GM23248 (cell line): ENCODE measurements at regions not wholly inside any gene's neighbourhood (a gene's known extent, or its start where the extent isn't known, plus 50 kb on each side); places are given as distances from the start of the nearest gene placed in this dataset.

Experiments
- DNase-seq: peaks from one replicate; pipeline ENCODE4 v3.0.0-alpha.2; 2015
- H2AFZ ChIP-seq: fragments of 200-600 bp; sonication (generic); 2 replicates; pipeline ENCODE4 v1.6.1; 2016; ENCODE audit warnings: antibody characterized with exemption
- H3F3A ChIP-seq: fragments of 200-600 bp; sonication (generic); 2 replicates; pipeline ENCODE4 v1.6.1; 2016; ENCODE audit warnings: mild to moderate bottlenecking, antibody characterized with exemption, mixed run types; ENCODE audit not compliant: insufficient read depth
- H3K27ac ChIP-seq: fragments of 200-600 bp; sonication (generic); 2 replicates; pipeline ENCODE4 v1.5.1; 2016; ENCODE audit warnings: mild to moderate bottlenecking
- H3K27me3 ChIP-seq: fragments of 200-600 bp; sonication (generic); replicated peaks from 2 replicates; pipeline ENCODE4 v1.6.1; 2016; ENCODE audit warnings: mild to moderate bottlenecking; ENCODE audit not compliant: insufficient read depth
- H3K36me3 ChIP-seq: fragments of 200-600 bp; sonication (generic); 2 replicates; pipeline ENCODE4 v1.6.1; 2016; ENCODE audit warnings: low read depth, mild to moderate bottlenecking
- H3K4me1 ChIP-seq: fragments of 200-600 bp; sonication (generic); 2 replicates; pipeline ENCODE4 v1.6.1; 2016; ENCODE audit warnings: mild to moderate bottlenecking; ENCODE audit not compliant: insufficient read depth
- H3K4me2 ChIP-seq: fragments of 200-600 bp; sonication (generic); one replicate; pipeline ENCODE4 v1.6.1; 2016; ENCODE audit warnings: mild to moderate bottlenecking; ENCODE audit not compliant: unreplicated experiment
- H3K4me3 ChIP-seq: fragments of 200-600 bp; sonication (generic); 2 replicates; pipeline ENCODE4 v1.5.1; 2016; ENCODE audit warnings: mild to moderate bottlenecking
- H3K79me2 ChIP-seq: fragments of 200-600 bp; sonication (generic); 2 replicates; pipeline ENCODE4 v1.6.1; 2016; ENCODE audit warnings: mild to moderate bottlenecking; ENCODE audit not compliant: insufficient read depth
- H3K9ac ChIP-seq: fragments of 200-600 bp; sonication (generic); 2 replicates; pipeline ENCODE4 v1.6.1; 2016; ENCODE audit warnings: mild to moderate bottlenecking
- H3K9me2 ChIP-seq: fragments of 200-600 bp; sonication (generic); 2 replicates; pipeline ENCODE4 v1.6.1; 2016; ENCODE audit warnings: mixed run types, mild to moderate bottlenecking, moderate library complexity; ENCODE audit not compliant: insufficient read depth
- H3K9me3 ChIP-seq: fragments of 200-600 bp; sonication (generic); one replicate; pipeline ENCODE4 v1.6.1; 2017; ENCODE audit warnings: low read depth
- H4K20me1 ChIP-seq: fragments of 200-600 bp; sonication (generic); 2 replicates; pipeline ENCODE4 v1.6.0; 2016; ENCODE audit not compliant: insufficient read depth
- EZH2 ChIP-seq: fragments of 200-600 bp; sonication (generic); IDR thresholded peaks from 2 replicates; pipeline ENCODE4 v1.6.1; 2018; ENCODE audit warnings: antibody characterized with exemption, mild to moderate bottlenecking; ENCODE audit not compliant: insufficient read depth, poor library complexity, severe bottlenecking
- EZH2phosphoT487 ChIP-seq: fragments of 200-600 bp; sonication (generic); IDR thresholded peaks from 2 replicates; pipeline ENCODE4 v1.6.1; 2018; ENCODE audit warnings: antibody characterized with exemption, moderate library complexity, mild to moderate bottlenecking, low read depth; ENCODE audit not compliant: insufficient read depth
- WGBS, 2 experiments: methylation state at CpG; one replicate each; pipeline ENCODE4 v1.1.6; 2015 to 2017; ENCODE audit warnings: low lambda C conversion rate in 2 of 2, low coverage in 1 of 2; ENCODE audit errors: missing lambda C conversion rate in 2 of 2; 5-methylcytosine and 5-hydroxymethylcytosine counted together
- in situ Hi-C: fragments of 300-500 bp; cut with MboI; formaldehyde crosslinking; loops from 2 replicates; pipeline ENCODE4 v1.15.0; 2020

GRCh38 chr18:40868110-40868858, 1086.8 kb upstream of the PIK3C3 start:
- WGBS, 2 experiments = 7 to 8% methylated on average over 4 of the region's 4 CpGs
- Histone ChIP-seq H3K9me3 (no peaks in the 10 kb centered on the region), H3K4me2 (peak overlapping the region; percentile 75), H3K9ac (peak overlapping the region; percentile 85), H3K36me3 (no peaks in the 10 kb centered on the region), H4K20me1 (no peaks in the 10 kb centered on the region), H3K79me2 (no peaks in the 10 kb centered on the region), H3K4me1 (peaks cover 31% of the 10 kb centered on the region), H3K9me2 (0 out of 2 replicates have a peak, but pooled peaks cover 5% of the 10 kb centered on the region), H3K27me3 (no peaks in the 10 kb centered on the region), H3F3A (peaks cover 18% of the 10 kb centered on the region), H2AFZ (peak overlapping the region; percentile 62; the same call in 1 of the 2 replicates), H3K27ac (peak overlapping the region; percentile 99), H3K4me3 (peak overlapping the region; percentile 52)
- TF ChIP-seq EZH2 (no peak), EZH2phosphoT487 (no peak)
- peak; percentile 96 for DNase-seq
- in situ Hi-C loops = no loop called here

GRCh38 chr18:40867459-40867858, 1087.6 kb upstream of the PIK3C3 start:
- DNase-seq = peak; percentile 91
- no peak for TF ChIP-seq EZH2phosphoT487
- no peak for TF ChIP-seq EZH2
- no peaks in the 10 kb centered on the region for H3K36me3 ChIP-seq
- H3K4me2 ChIP-seq = peak overlapping the region; percentile 75
- H3F3A ChIP-seq = peaks cover 18% of the 10 kb centered on the region
- in situ Hi-C loops = no loop called here
- no peaks in the 10 kb centered on the region for H3K27me3 ChIP-seq
- H3K4me3 ChIP-seq = peak overlapping the region; percentile 52
- WGBS, 2 experiments = 7 to 20% methylated on average over 2 of the region's 2 CpGs
- H3K9ac ChIP-seq = peak overlapping the region; percentile 85
- no peaks in the 10 kb centered on the region for H4K20me1 ChIP-seq
- peaks cover 31% of the 10 kb centered on the region for H3K4me1 ChIP-seq
- H3K79me2 ChIP-seq = no peaks in the 10 kb centered on the region
- H2AFZ ChIP-seq = peak overlapping the region; percentile 62
- 0 out of 2 replicates have a peak, but pooled peaks cover 5% of the 10 kb centered on the region for H3K9me2 ChIP-seq
- H3K27ac ChIP-seq = peak overlapping the region; percentile 99
- H3K9me3 ChIP-seq = no peaks in the 10 kb centered on the region

GRCh38 chr18:40866968-40867367, 1088.1 kb upstream of the PIK3C3 start:
- H3K36me3 ChIP-seq = no peaks in the 10 kb centered on the region
- in situ Hi-C loops = no loop called here
- H3K9ac ChIP-seq = peak overlapping the region; percentile 85

GRCh38 chr18:40866013-40866645, 1088.9 kb upstream of the PIK3C3 start:
- Histone ChIP-seq H3K27ac (peak overlapping the region; percentile 99), H3K27me3 (no peaks in the 10 kb centered on the region), H2AFZ (peak overlapping the region; percentile 62), H3K4me3 (no peak overlapping the region), H4K20me1 (no peaks in the 10 kb centered on the region), H3K36me3 (no peaks in the 10 kb centered on the region), H3K4me1 (peaks cover 31% of the 10 kb centered on the region), H3K79me2 (no peaks in the 10 kb centered on the region), H3K9me3 (no peaks in the 10 kb centered on the region), H3K4me2 (peak overlapping the region; percentile 75), H3K9me2 (0 out of 2 replicates have a peak, but pooled peaks cover 5% of the 10 kb centered on the region), H3F3A (peaks cover 18% of the 10 kb centered on the region), H3K9ac (peak overlapping the region; percentile 85; the same call in 1 of the 2 replicates)
- DNase-seq = peak; percentile 39
- 63 to 70% methylated on average over 5 of the region's 5 CpGs for WGBS, 2 experiments
- no peak for TF ChIP-seq EZH2
- TF ChIP-seq EZH2phosphoT487 = no peak
- in situ Hi-C loops = no loop called here

More at GRCh38 chr18:40866968-40867367, 1088.1 kb upstream of the PIK3C3 start:
- 8 to 9% methylated on average over 3 of the region's 3 CpGs for WGBS, 2 experiments
- Histone ChIP-seq H2AFZ (peak overlapping the region; percentile 62), H3K9me3 (no peaks in the 10 kb centered on the region), H3K4me1 (peaks cover 31% of the 10 kb centered on the region), H3K27me3 (no peaks in the 10 kb centered on the region), H3K27ac (peak overlapping the region; percentile 99), H4K20me1 (no peaks in the 10 kb centered on the region), H3K9me2 (0 out of 2 replicates have a peak, but pooled peaks cover 5% of the 10 kb centered on the region), H3K79me2 (no peaks in the 10 kb centered on the region), H3F3A (peaks cover 18% of the 10 kb centered on the region), H3K4me3 (peak overlapping the region; percentile 52), H3K4me2 (peak overlapping the region; percentile 75)
- TF ChIP-seq EZH2 (no peak), EZH2phosphoT487 (no peak)
- peak; percentile 20 for DNase-seq
